Spleen (tissue), 11 donors: ENCODE measurements at regions not wholly inside any gene's neighbourhood (a gene's known extent, or its start where the extent isn't known, plus 50 kb on each side); places are given as distances from the start of the nearest gene placed in this dataset.
"Not testable (repeated sequence)": the region's sequence is repeated elsewhere in the genome, so short reads cannot be mapped to it uniquely, and the experiment has no call there.

Source experiments
- DNase-seq: peaks from one replicate; pipeline ENCODE4 v3.0.0-alpha.2; 2020
- H3K27ac ChIP-seq, 8 donors: fragments of 200-600 bp; sonication (generic) in 7 of 8; 1 replicate in 4 of 8; 2 replicates in 4 of 8; pipeline versions ENCODE4 v1.5.0 to v1.8.0; 2016 to 2021; ENCODE audit warnings: inconsistent platforms in 4 of 8, mild to moderate bottlenecking in 4 of 8, moderate library complexity in 1 of 8
- H3K27me3 ChIP-seq, 7 donors: fragments of 200-600 bp; sonication (generic) in 6 of 7; replicated peaks in 1 of 7; 1 replicate in 4 of 7; 2 replicates in 3 of 7; pipeline versions ENCODE4 v1.5.0 to v1.8.0; 2016 to 2021; ENCODE audit warnings: inconsistent platforms in 3 of 7, mild to moderate bottlenecking in 1 of 7
- H3K36me3 ChIP-seq, 6 donors: fragments of 200-600 bp; sonication (generic) in 5 of 6; 1 replicate in 4 of 6; 2 replicates in 2 of 6; pipeline versions ENCODE4 v1.5.0 to v1.8.0; 2016 to 2021; ENCODE audit warnings: inconsistent platforms in 2 of 6
- H3K4me1 ChIP-seq, 6 donors: fragments of 200-600 bp; sonication (generic) in 5 of 6; 1 replicate in 3 of 6; 2 replicates in 3 of 6; pipeline versions ENCODE4 v1.5.0 to v1.8.0; 2016 to 2021; ENCODE audit warnings: inconsistent platforms in 3 of 6
- H3K4me3 ChIP-seq, 8 donors: fragments of 200-600 bp; sonication (generic) in 7 of 8; 1 replicate in 4 of 8; 2 replicates in 4 of 8; pipeline versions ENCODE4 v1.5.0 to v1.8.0; 2016 to 2021; ENCODE audit warnings: inconsistent platforms in 4 of 8, mild to moderate bottlenecking in 4 of 8, moderate library complexity in 2 of 8
- H3K9me3 ChIP-seq, 8 donors: fragments of 200-600 bp; sonication (generic) in 7 of 8; 1 replicate in 4 of 8; 2 replicates in 4 of 8; pipeline versions ENCODE4 v1.5.0 to v1.8.0; 2016 to 2021; ENCODE audit warnings: inconsistent platforms in 4 of 8
- CTCF ChIP-seq, 11 experiments: fragments of 200-600 bp in 7 of 11; fragments of 450-650 bp in 4 of 11; sonication (generic) in 4 of 11; IDR thresholded peaks in 8 of 11; conservative IDR thresholded peaks in 3 of 11; 1 replicate in 7 of 11; 2 replicates in 4 of 11; pipeline versions ENCODE4 v1.4.0 to v1.8.0; 2016 to 2021; ENCODE audit warnings: antibody characterized with exemption in 11 of 11, inconsistent platforms in 4 of 11, mild to moderate bottlenecking in 1 of 11
- POLR2A ChIP-seq, 3 donors: fragments of 450-650 bp; IDR thresholded peaks; one replicate each; pipeline ENCODE4 v1.5.1; 2017; ENCODE audit warnings: antibody characterized with exemption in 3 of 3, mild to moderate bottlenecking in 1 of 3
- POLR2AphosphoS5 ChIP-seq, 3 donors: sonication (generic); formaldehyde crosslinking; IDR thresholded peaks; one replicate each; pipeline ENCODE4 v1.5.1; 2017; ENCODE audit warnings: antibody characterized with exemption in 3 of 3
- WGBS, 5 donors: extraction: QIAGEN DNeasy Blood & Tissue Kit in 3 of 5; methylation state at CpG; one replicate each; pipeline versions ENCODE4 v1.1.5 to v1.1.7; 2013 to 2018; 5-methylcytosine and 5-hydroxymethylcytosine counted together
- intact Hi-C: fragments of 100-400 bp; cut with DNase I; formaldehyde crosslinking; loops from one replicate; pipeline ENCODE4 v1.15.0; 2023; ENCODE audit warnings: low total_unique reads
- donor health status: healthy with polysubstance abuse.
- donor health status: DM: no; HTN: no; CAD: no; lungs with moderate emphysema.
- donor health status: DM: no; HTN: no; CAD: no.
- donor health status: Bipolar disorder and iron deficiency.
- donor health status: healthy.
- donor health status: DM: no; HTN: no; CAD: no.
- donor health status: DM: yes; HTN: yes; CAD: no.

DNA sequence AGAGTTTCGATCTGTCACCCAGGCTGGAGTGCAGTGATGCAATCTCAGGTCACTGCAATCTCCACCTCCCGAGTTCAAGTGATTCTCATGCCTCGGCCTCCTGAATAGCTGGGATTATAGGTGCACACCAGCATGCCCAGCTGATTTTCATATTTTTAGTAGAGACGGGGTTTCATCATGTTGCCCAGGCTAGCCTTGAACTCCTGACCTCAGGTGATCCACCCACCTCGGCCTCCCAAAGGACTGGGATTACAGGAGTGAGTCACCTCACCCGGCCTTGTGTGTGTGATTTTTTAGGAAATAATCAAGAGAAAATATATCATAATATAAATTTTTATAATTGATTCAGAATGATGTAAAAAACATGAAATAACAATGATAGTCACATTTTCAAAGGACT lies 1231.4 kb downstream of the GALC start:
- no peak for TF ChIP-seq POLR2A (IDR thresholded peaks at IDR 0.05)
- Histone ChIP-seq H3K4me1 (no peaks in the 10 kb centered on the region), H3K27ac (no peak overlapping the region), H3K27me3 (no peaks in the 10 kb centered on the region), H3K9me3 (peaks cover 0 to 4% (median 0%) of the 10 kb centered on the region in 8 donors), H3K36me3 (no peaks in the 10 kb centered on the region), H3K4me3 (no peak overlapping the region)
- no peak for DNase-seq
- intact Hi-C loops, result no loop called here
- WGBS, 5 donors, result 81 to 94% (median 88%) methylated on average over 6 of the region's 6 CpGs

GRCh38 chr14:86756521-86757190 lies 1226.7 kb downstream of the FLRT2 start:
- no peak for DNase-seq
- Histone ChIP-seq H3K27me3 (no peaks in the 10 kb centered on the region), H3K4me3 (no peak overlapping the region), H3K9me3 (peaks cover 0 to 28% (median 26%) of the 10 kb centered on the region in 8 donors), H3K4me1 (no peaks in the 10 kb centered on the region), H3K27ac (no peak overlapping the region), H3K36me3 (no peaks in the 10 kb centered on the region)
- no peak for TF ChIP-seq POLR2AphosphoS5 (IDR thresholded peaks at IDR 0.05)
- TF ChIP-seq CTCF (IDR thresholded peaks at IDR 0.05 in 8 of 11, conservative IDR thresholded peaks at IDR 0.05 in 3 of 11), result no peak
- TF ChIP-seq POLR2A (IDR thresholded peaks at IDR 0.05), result no peak
- WGBS, 5 donors, result 53 to 72% (median 61%) methylated on average over 7 of the region's 7 CpGs
- intact Hi-C loops, result no loop called here

GRCh38 chr14:86750488-86750887 lies 1220.5 kb downstream of the FLRT2 start:
- WGBS, 5 donors, result 67 to 86% (median 77%) methylated on average over 4 of the region's 4 CpGs
- intact Hi-C loops, result not testable (repeated sequence)

DNA sequence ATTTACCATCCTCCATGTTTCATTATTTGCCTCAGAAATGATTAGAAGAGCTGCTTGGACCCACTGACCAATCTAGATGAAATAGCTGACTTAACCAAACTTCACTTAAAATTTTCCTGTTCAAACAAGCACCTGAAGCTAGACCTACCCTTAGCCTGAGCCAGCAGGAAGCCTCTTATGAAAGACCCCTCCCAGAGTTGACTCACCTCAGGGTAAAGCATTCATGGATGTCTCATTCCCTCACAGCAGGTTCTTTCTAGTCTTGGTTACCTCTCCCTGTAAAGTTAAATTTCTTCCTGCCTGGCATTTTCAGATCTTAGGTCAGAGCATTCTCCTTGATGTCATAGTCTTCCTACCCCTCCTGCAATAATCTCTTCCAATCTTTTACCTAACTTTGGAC lies 1209.8 kb downstream of the FLRT2 start:
- Histone ChIP-seq H3K27ac (no peak overlapping the region), H3K4me1 (no peaks in the 10 kb centered on the region), H3K27me3 (no peaks in the 10 kb centered on the region), H3K4me3 (no peak overlapping the region), H3K9me3 (peaks cover 0 to 11% (median under 1%) of the 10 kb centered on the region in 8 donors), H3K36me3 (no peaks in the 10 kb centered on the region)
- TF ChIP-seq POLR2A (IDR thresholded peaks at IDR 0.05) (no peak), POLR2AphosphoS5 (IDR thresholded peaks at IDR 0.05) (no peak), CTCF (IDR thresholded peaks at IDR 0.05 in 8 of 11, conservative IDR thresholded peaks at IDR 0.05 in 3 of 11) (no peak)
- intact Hi-C loops, result no loop called here
- no peak for DNase-seq

More at GRCh38 chr14:86750488-86750887, 1220.5 kb downstream of the FLRT2 start:
- DNase-seq, H3K27ac ChIP-seq, H3K27me3 ChIP-seq, H3K4me3 ChIP-seq, H3K36me3 ChIP-seq, H3K4me1 ChIP-seq: not testable (repeated sequence)
- H3K9me3 ChIP-seq, result peaks cover 0 to 67% (median 49%) of the 10 kb centered on the region in 8 donors

DNA sequence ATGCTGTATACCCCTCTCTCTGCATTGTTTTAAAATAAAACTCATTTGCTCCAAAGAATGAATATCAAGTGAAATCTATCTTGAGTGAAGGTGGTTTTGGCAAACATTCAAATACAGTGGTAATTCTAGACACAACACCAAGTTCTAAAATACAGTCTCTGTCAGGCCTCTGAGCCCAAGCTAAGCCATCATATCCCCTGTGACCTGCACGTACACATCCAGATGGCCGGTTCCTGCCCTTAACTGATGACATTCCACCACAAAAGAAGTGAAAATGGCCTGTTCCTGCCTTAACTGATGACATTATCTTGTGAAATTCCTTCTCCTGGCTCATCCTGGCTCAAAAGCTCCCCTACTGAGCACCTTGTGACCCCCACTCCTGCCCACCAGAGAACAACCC lies 1201.5 kb downstream of the FLRT2 start:
- H3K4me3 ChIP-seq, H3K9me3 ChIP-seq, H3K36me3 ChIP-seq, intact Hi-C loops, H3K27me3 ChIP-seq, H3K4me1 ChIP-seq, H3K27ac ChIP-seq, DNase-seq: not testable (repeated sequence)
- 81 to 87% (median 86%) methylated on average over 2 of the region's 2 CpGs for WGBS, 5 donors

- H3K36me3 ChIP-seq, result no peaks in the 10 kb centered on the region
- intact Hi-C loops, result no loop called here
- no peaks in the 10 kb centered on the region for H3K27me3 ChIP-seq
- DNase-seq, result no peak
- TF ChIP-seq POLR2AphosphoS5 (IDR thresholded peaks at IDR 0.05), result no peak
- TF ChIP-seq CTCF (IDR thresholded peaks at IDR 0.05 in 8 of 11, conservative IDR thresholded peaks at IDR 0.05 in 3 of 11), result no peak
- peaks cover 0 to 4% (median 0%) of the 10 kb centered on the region in 8 donors for H3K9me3 ChIP-seq
- H3K4me1 ChIP-seq, result no peaks in the 10 kb centered on the region
- H3K27ac ChIP-seq, result no peak overlapping the region
- no peak overlapping the region for H3K4me3 ChIP-seq
These were observed 1193.3 kb downstream of the FLRT2 start for GRCh38 chr14:86723254-86723624.
